Activated CD4-positive, CD25-positive, alpha-beta regulatory T cell treated with anti-CD3 and anti-CD28 coated beads, Interleukin-2, amount 50 U/mL, for 72 hours (primary cell): ENCODE measurements at regions not wholly inside any gene's neighbourhood (a gene's known extent, or its start where the extent isn't known, plus 50 kb on each side); places are given as distances from the start of the nearest gene placed in this dataset.

Source experiments
- DNase-seq: peaks from one replicate; pipeline ENCODE4 v3.0.0; 2021

DNA sequence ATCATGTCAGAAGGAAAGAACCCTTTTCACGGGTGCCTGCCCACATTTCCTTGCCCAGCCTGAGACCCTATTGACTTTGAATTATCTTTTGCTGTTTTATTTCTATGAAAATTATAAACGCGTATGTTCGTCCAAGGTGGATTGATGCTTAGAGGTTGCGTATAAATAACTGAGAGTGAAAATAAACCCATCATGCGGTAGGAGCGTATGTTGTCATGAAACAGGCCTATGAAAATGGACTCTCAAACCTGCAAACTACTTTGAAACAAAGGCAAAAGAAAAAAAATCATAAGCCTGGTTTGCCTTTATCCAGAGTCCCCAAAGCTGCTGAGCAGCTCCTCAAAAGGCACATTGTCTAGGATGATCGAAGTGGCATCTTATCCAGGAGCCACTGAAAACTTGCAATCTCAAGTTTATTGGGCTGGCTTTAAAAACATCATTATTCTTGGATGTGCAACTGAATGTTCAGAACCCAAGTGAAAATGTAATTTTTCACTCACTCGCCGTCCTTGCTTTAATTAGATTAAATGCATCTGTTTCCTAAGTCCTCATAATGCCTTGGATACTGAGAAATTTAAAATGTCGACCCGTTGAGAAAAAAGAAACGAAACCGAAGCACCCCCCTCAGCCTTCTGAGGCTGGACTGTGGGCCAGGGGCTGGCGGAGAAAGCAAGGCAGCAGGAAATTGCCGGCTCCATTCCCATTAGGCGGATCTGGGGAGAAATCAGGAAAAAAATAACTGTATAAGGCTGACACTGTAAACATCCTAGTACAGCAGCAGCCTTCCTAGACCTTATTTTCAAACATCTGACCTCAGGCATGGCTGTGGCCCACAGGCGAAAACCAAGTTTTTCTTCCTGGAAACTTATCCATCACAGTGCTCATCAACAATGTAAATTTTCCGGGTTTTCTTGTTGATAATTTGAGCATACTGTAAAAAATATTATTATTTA, 82.9 kb upstream of the PPARA start:
- DNase-seq = no peak

- DNase-seq = no peak
Observed at GRCh38 chr22:46068181-46068592, 82.1 kb upstream of the PPARA start.

GRCh38 chr22:46068593-46069491, 81.5 kb upstream of the PPARA start:
- DNase-seq = no peak

- DNase-seq = no peak
Observed at GRCh38 chr22:46069521-46070214, 80.7 kb upstream of the PPARA start.

DNA sequence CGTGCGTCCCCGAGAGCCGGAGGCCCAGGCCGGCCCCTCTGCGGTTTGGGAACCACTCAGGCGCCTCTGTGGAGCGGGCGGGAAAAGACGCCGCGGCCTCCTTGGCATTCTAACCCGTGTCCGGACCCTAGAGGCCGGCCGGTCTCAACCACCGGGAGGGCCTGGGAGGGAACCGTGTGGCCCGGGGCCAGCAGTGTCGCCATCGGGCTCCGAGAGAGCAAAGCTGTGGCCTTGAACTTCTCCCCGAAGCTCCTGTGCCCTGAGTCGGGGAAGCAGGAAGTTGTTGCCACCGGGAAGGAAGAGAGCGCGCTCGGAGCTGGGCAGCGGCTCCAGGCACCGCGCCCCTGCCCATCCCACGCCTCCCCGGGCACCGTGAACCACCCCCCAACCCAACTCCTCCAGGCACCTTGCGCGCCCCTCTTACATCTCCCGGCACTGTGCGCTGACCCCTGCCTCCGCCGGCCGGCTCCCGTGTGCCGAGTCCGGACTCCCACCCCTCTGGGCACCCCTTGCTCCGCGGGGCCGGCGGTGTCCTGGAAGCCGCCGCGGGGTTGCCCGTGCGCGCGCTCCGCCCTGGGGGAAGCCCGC, 80.0 kb upstream of the PPARA start:
- peak; percentile 47 for DNase-seq

DNA sequence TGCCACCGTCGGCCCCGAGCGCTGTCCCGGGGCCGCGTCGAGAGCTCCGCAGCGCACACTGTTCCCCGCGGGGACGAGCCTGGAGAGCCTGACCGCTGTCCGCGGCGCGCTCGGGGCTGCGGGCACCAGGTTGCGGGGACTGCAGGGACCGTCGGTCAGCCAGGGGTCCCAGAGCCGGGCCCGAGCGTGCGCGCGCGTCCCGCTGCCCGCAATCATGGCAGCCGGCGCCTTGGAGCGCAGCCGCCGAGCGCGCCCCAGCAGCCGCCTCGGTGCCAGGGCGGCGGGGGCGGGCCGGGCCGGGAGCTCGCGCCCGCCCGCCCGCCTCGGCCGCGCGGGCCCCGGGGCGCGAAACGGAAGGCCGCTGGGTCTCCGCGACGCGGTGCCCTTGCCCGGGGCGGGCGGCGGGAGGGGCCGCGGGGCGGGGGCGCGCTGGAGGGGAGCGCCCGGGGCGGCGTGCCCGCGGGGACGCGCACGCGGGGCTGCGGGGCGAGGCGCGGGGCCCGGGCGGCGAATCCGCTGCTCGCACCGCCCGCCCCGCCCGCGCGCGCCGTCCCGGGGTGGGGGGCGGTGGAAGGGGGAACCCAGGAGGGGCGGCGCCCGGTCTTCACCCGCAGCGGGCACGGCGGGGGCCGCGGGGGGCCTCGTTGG, 79.4 kb upstream of the PPARA start:
- peak; percentile 45 for DNase-seq

DNA sequence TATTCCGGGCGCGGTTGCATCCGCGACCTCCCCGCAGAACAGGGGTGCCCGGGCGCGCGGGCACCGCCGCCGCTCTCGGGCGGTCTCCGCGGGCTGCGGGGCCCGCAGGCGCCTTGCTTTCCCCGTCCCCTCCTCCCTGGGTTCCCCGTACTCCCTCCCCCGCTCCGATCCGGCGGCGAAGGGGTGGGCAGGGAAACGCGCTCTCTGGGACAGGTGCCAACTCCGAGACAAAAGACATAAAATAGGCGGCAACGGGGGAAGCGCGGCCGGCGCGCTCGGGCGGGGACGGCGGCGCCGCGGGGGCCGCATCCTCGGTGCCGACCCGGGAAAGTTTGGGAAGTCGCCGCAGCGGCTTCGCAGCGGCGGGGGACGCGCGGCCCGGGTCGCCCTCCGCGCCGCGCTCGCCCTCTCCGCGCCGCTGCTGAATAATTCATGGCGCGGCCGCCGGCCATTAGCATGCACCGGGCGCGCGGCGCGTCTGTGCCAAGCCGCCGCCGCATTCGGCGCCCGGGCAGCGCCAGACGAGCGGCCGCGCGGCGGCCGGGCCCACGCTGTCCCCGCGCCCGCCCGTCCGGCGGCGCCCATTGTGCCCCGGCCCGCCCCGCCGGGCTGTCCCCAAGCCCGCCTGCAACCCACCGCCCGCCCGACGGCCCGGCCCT, 78.7 kb upstream of the PPARA start:
- DNase-seq = peak; percentile 48

- peak; percentile 65 for DNase-seq
Observed at GRCh38 chr22:46072110-46072881, 78.0 kb upstream of the PPARA start.

- no peak for DNase-seq
Observed at GRCh38 chr22:46072981-46073682, 77.2 kb upstream of the PPARA start.

DNA sequence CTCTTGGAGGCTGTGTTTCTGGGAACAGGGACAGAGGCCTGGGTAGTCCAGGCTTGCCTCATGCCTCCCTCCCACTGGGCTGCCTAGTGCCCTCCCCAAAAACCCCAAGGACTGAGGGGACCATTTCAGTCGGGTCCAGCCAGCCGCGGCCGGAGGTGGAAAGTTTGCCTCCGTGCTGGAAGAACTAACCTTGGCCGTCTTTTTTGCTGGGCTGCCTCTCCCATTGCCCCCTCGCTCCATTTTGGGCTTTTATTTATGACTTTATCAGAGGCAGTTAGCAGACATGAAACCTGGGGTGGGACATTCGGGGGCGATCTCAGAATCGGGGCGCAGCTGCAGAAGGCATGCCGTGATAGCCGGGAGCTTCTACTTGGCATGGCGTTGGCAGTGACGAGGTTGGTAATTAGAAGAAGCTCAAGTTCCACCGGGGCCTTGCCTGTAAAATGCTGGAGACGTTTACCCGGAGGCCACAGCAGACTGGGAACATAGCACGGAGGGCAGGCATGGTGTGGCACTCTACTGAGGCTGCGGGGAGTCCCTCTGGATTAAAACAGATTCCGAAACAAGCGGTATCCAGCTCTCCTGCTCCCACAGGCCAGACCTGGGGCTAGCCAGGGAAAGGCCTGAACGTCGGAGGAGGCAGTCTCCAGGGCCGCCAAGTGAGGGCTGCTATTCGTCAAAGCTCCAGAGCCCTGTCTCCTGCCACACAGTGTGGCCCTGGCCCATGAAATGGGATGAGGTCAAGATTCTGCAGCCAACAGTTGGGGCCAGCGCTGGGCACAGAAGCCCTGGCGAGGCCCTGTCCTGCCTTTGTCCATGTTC, 76.4 kb upstream of the PPARA start:
- DNase-seq = no peak

GRCh38 chr22:46074771-46075551, 75.4 kb upstream of the PPARA start:
- DNase-seq = no peak

DNA sequence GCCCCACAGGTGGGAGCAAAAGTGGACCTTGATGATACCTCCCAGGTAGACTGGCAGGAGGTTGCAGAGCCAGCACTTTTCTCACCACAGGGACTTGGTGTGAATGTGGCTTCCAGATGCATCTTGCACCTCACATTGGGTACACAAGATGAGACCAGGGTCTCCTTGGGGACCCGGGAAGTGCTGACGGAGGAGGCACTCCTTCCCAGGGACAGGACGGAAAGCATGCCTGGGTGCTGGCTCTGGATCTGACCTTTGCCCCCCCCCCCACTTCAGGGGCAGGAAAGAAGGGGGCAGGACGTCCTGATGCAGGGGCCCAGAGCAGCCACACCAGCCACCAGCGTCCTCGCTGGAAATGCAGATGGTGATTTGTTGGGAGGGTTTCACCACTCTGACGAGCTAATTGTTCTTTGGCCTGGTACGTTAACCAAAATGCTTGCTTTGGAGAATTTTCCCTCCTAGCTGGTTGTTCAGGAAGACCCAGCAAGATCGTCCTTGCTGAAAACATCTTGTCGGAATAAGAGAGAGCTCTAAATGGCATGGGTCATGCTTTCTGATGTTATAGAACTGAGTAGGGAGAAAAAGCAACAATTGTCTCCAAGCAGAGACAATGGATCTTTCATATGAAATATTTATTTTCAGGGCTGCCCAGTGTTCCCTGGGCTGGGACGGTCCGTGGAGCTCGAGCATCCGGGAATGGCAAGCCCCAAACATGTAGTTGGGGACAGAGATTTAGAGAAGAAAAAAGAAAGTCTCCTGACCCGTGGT, 74.4 kb upstream of the PPARA start:
- DNase-seq = no peak

DNA sequence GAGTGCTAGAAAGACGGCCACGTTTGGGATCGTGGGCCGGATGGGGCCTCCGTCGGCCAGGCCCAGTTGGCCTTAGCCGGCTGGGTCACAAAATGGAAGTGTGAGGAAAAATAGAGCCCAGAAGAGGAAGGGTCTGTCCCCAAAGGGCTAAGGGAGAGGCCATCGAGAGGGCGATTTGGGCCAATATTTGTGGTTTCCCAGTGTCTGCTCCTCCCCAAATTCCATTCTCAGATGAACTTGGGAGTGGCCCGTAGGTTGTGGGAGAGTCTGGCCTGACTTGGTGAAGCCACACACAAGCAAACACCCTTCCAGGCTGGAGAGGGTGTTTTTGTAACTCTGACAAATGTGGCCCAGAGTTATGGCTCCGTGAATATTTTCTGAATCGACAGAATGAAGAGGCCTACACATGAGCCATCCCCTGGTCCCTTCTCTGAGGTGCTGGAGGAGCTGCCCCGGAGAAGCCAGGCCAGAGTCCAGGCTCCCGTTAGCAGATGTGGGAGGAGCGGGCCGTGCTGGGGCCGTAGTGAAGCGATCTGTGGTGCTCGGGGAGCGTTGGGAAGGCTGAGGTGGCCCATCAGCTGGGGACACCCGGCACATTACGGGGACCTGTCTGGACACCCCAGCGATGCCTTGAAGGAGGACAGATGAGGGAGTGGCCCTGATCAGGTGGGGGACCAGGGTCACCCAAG, 73.5 kb upstream of the PPARA start:
- no peak for DNase-seq

GRCh38 chr22:46077669-46078099, 72.6 kb upstream of the PPARA start:
- DNase-seq = no peak

DNA sequence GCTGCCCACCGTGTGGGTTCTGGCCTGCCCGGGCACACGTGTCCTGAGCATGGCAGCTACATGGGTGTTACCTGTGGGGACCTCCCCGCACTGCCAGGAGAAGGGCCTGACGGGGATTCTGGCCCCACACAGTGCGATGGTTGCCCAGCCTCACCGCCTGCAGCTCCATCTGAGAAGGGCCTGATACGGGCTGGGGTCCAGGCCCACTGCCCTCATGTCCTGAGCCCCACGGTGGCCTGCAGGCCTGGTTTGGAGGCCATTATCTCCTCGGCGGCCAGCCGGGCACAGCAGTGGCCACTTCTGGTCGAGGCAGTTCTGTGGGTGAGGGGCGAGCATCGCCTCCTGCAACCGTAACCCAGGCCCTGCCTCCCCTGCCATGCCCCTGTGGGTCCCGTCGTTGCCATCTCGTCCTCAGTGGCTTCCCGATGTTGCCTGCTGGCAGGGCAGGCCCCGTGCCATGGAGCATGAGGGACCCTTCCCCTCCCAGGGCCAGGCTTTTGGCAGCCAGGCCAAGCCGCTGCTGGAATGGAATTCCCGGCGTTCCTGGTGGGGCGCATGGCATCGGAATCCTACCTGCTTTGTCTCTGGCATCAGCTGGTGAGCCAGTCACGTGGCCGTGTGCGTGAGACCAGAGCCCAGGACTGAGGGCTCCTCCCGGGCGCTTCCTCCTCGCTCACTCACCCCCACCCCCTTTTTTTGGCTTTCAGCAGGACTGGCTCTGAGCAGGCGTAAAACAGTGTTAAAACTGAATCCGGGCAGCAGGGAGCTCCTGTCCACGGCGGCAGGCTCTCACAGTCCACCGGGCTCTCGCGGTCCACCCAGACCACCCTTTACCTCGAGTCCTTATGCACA, 71.9 kb upstream of the PPARA start:
- no peak for DNase-seq
